Hematopoietic multipotent progenitor cell treated with erythropoietin and hydrocortisone succinate and interleukin-3 and kit ligand, for 17 days (in vitro differentiated cells): ENCODE measurements at regions not wholly inside any gene's neighbourhood (a gene's known extent, or its start where the extent isn't known, plus 50 kb on each side); places are given as distances from the start of the nearest gene placed in this dataset.

Source experiments
- DNase-seq: peaks from one replicate; pipeline ENCODE4 v3.0.0-alpha.2; 2015; ENCODE audit warnings: low spot score

DNA sequence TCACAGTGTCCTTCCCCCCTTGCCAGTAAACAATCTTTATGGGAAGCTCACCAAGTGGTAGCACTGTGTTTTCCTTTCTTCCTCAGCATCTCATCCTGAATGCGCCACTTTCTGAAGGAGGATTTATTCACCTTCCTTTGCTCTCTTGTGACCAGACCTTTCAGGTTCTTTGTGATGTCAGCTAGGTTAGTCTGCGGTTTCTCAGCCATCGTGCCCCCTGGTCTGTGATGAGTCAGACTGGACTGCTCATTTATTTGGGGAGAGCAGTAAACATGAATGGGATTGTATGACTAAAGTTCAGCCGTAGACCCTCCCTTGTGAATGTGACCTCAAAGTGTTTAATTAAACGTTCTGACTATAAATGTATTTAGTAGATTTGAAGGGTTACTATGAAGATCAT, 235.1 kb upstream of the CELF2 start:
- no peak for DNase-seq

DNA sequence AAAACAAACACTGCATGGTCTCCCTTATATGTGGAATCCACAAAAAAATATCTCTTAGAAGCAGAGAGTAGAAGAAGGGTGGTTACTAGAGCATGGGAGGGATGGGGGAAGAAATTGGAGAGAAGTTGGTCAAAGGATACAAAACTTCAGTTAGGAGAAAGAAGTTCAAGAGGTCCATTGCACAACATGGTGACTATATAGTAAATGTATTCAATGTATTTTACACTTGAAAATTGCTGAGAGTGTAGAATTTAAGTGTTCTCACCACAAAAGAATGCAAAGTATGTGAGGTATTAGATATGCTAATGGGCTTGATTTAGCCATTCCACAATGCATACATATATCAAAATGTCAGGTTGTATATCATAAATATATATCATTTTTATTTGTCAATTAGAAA, 232.0 kb upstream of the CELF2 start:
- DNase-seq = no peak

DNA sequence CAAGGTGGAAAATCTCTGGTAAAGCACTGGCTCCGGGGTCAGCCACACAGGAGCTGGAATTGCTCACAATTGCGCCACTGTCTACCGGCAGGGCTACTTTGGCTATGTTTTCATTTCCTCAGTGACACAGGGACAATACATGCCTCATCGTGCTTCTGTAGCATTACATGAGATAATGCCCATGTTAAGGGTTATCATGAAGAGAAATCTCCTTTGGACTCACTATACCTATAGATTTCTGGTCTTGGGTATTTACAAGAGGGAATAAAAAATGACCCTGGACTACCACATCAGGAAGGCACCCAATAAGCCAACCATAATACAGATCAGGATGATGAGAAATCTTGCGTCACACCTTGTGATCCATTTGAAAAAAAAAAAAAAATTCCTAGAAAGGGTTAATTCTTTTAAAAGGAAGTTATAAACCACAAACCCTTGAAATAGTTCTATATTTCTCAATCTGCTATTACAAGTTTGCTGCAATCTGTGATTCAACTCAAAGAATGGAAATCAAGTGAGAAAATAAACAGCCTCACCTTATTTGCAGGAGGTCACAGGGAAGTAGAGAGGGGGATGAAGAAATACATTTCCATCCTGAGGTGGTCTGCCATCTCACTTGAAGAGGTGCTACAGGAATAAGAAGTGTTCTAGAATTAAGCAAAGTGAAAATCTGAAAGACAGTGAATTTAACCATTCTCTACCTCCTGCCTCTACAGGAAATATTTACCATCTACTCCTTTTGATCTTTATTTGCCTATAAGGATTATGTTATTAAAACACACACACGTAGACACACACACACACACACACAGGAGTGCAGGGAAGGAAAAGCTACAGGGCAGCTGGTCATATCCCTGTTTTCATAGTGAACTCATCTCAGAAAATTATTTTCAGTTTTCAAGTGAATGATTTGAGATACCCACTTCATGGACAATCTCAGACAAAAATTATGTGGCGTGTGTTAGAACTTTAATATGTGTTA, 231.3 kb upstream of the CELF2 start:
- DNase-seq = no peak

DNA sequence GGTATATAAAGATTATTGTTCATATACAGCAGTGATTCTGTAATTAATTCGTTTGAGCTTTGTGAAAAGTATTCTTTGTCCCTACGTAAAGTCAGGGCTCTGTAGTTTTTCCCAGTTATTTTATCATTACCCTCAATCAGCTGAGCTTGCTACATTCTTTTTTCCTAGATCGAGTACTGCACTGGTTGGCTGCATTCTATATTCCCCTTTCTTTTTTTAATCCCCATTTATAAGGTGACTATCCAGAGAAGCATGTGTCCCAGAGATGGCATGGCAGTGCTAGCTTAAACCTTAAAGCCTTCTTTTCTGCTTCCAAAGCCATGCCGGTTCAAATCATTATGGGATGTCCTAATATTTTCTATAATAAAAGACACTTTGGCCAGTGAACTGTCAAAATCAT, 230.1 kb upstream of the CELF2 start:
- DNase-seq = no peak

GRCh38 chr10:10788761-10789160, 228.9 kb upstream of the CELF2 start:
- DNase-seq = no peak

- no peak for DNase-seq
Observed at GRCh38 chr10:10791869-10792268, 225.8 kb upstream of the CELF2 start.

DNA sequence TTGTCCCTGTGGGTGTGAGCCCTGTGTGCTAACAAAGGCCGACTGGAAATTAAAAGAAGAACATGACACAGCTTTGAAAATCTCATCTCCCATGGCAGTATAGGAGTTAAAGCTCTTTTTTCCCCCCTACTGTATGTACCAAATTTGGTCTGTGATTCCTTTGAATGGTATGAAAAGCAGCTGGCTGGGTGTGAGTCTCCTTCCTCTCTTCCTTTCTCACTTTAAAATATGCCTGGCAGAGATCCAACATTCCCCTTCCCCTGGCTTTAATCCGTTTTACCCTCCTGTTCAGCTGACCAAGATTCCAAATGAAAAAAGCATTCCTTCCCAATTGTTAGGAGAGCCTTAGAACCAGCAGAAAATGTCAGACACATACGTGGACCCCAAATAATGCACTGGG, 225.0 kb upstream of the CELF2 start:
- no peak for DNase-seq

DNA sequence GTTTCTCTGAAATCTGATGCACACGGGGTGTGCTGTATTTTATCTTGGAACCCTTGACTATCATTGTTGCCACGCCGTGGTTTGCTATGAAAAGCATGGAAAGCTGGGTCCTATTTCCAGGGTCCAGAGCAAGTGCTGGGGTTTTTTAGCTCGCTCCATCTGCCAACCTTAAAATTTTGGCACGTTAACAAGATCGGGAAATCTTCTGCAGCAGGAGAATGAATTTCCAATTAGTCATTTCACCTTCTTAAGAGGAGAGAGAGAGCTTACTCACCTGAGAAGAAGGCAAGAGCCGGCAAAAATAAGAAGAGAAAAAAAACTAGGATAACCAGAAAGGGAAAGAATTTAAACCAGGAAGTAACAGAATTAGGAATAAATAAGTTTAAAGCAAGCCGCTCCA, 223.6 kb upstream of the CELF2 start:
- DNase-seq = no peak

DNA sequence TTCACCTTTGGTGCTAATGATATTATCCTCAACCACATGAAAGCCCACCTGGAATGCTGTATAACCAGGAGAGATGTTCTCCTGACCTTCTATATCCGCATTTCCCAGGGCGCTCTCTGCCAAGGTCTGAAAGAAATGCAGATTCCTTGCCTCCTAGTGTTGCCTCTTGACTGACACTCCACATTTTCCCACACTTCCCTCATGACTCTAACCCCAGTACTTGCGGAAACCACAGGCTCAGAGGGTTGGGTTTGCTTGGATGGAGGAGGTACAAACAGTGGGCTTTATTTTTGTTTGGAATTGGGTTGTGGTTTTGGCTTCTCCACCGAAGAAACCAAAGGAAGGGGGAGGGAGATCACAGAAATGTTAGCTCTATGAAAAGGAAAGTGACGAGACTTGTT, 222.9 kb upstream of the CELF2 start:
- DNase-seq = no peak

GRCh38 chr10:10796061-10796773, 221.5 kb upstream of the CELF2 start:
- DNase-seq = no peak

GRCh38 chr10:10796774-10797415, 220.8 kb upstream of the CELF2 start:
- no peak for DNase-seq

DNA sequence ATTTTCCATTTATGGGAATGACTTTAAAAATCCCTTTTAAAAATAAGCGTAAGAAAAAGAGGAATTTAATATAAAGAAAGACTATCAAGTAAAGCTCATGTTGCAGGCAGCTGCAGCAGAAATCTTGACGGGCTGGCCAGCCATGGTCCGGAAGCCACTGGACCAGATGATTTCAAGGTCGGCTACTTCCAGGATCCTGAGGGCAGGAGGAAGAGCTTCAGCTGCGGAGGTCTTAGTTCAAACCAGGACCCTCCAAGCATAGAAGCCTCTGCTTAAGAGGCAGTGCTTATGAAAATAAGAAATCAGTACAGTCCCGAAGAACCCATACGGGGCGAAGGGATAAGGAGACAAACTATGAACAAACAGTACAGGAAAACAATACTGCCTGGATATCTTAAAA, 220.2 kb upstream of the CELF2 start:
- DNase-seq = no peak

- DNase-seq = no peak
Observed at GRCh38 chr10:10798102-10798863, 219.4 kb upstream of the CELF2 start.

DNA sequence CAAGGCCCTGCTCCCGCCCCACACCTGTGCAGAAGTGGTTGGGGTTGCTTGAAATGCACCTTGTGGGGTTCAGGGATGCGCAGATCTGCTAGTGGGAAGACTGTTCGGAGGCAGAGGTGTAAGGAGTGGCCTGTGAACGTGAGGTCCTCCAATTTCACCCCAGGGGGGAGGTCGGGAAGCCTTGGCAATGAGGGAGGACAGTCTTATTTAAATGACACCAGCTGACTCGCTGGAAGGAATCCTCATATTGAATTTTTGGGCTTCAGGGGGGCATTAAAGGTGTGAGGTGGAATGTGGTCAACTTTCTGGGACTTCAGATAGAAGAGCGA, 218.8 kb upstream of the CELF2 start:
- no peak for DNase-seq

DNA sequence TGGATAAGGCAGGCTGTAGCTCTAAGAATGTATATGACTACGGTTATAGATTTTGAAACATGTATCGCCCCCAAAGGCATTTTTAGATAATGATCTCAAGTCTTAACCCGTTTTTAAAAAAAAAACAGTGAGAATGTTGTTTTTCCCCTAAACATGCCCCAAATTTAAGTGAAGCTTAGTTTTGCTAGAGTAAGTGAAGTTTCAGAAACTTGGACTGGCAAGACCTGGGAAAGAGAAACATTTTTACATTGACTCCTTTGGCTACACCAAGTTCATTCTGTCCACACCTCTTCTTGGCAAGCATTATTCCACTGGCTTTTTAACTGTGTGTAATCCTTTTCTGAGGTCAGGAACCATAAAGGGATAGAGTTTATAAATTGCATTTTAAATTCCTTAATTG, 216.7 kb upstream of the CELF2 start:
- DNase-seq = no peak

- DNase-seq = no peak
Observed at GRCh38 chr10:10803278-10803677, 214.4 kb upstream of the CELF2 start.

- no peak for DNase-seq
Observed at GRCh38 chr10:10804061-10804460, 213.6 kb upstream of the CELF2 start.

DNA sequence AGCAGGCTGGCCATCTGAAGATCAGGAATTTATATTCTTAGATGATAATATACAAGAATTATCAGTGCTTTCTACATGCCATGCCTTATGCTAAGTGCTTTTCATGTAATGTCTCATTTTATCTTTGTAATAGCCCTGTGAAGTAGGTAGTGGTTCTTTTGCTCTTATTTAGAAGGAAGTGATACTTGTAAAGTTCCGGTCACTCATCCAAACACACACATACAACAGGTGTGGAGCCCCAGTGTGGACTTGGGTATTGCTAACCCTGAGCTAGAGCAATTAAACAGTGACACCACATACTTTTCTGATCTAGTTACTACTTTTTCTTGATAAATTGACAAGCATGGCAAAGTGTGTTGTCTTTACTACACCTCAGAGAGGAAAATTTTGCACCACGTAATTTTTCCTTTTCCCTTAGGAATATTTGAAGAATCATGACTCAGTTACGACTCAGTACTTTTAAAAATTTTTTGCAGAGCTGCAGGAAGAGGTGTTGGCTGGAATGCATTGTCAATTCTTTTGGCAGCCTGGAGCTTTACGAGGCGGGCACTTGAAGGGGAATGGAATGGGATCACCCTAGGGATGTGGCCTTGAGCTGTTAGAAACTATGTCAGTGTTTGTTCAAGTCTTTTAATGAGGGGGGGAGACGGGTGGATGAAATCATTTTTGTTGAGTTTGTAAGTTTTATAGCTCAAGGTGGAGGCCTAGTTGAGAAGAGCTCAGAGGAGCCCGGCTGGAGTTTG, 212.5 kb upstream of the CELF2 start:
- no peak for DNase-seq

GRCh38 chr10:10807106-10807505, 210.6 kb upstream of the CELF2 start:
- DNase-seq = no peak

DNA sequence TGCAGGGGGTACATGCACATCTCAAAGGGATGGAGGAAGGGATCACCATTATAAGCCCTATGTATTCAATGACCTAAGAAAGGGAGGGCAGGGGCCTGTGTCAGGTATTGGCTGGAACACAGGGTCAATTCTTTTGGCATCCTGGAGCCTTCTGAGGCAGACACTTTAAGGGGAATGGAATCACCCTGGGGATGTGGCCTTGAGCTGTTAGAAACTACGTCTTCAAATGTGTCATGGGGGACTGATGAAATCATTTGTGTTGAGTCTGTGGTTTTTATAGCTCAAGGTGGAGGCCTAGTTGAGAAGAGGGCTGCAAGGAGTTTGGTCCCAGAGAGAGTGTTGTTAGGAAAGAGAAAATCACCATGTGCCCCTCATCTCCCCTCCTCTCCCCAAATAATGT, 206.1 kb upstream of the CELF2 start:
- DNase-seq = no peak

- DNase-seq = no peak
Observed at GRCh38 chr10:10813656-10814055, 204.0 kb upstream of the CELF2 start.

DNA sequence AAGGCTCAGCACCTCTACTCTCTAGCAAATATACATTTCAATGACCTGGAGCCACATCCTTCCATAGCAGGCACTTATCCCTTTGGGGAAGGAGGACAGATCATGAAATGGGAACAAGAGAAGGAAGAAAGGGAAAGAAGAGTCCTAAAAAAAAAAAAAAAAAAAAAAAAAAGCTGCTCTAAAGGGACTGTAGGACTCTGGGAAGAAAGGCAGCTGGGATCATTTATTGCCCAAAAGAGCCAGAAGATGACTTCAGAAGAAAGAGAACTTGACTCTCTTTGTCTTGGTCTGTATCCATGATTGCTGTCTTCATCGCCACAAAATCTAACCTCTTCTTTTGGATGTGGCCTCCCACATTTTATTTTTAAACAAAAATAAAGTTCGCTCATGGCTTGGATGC, 203.6 kb upstream of the CELF2 start:
- DNase-seq = no peak
